ENCODE measurements at regions not wholly inside any gene's neighbourhood (a gene's known extent, or its start where the extent isn't known, plus 50 kb on each side); places are given as distances from the start of the nearest gene placed in this dataset.
"Not testable (repeated sequence)": the region's sequence is repeated elsewhere in the genome, so short reads cannot be mapped to it uniquely, and the experiment has no call there.

DNA sequence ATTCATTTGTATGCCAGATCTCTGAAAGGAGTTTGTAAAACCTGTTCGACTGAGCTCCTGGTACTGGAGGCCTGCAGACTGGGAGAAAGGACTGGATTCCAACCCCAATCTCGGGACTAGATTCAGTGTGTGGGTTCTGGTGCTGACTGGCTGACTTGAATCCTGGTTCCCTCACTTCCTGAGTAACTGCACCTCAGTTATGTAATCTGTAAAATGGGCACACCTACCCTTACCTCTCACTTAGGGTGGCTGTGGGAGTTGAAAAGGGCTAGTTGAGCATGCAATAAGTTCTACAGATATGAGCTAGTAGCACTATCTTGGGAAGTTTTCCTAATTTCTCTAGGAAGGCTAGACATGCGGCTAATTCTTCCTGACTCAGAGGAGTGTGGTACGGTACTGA is 621.3 kb upstream of the TBX3 start:
- no peaks in the 10 kb centered on the region for H3K36me3 ChIP-seq (ENCODE audit: insufficient read depth, low read length)
- H3K4me1 ChIP-seq (ENCODE audit: insufficient read depth, low read length), result no peaks in the 10 kb centered on the region
- no peaks in the 10 kb centered on the region for H3K9me3 ChIP-seq (ENCODE audit: control insufficient read depth, insufficient read depth, low read length)
- no peak overlapping the region for H3K9ac ChIP-seq (ENCODE audit: low read depth, low read length)

DNA sequence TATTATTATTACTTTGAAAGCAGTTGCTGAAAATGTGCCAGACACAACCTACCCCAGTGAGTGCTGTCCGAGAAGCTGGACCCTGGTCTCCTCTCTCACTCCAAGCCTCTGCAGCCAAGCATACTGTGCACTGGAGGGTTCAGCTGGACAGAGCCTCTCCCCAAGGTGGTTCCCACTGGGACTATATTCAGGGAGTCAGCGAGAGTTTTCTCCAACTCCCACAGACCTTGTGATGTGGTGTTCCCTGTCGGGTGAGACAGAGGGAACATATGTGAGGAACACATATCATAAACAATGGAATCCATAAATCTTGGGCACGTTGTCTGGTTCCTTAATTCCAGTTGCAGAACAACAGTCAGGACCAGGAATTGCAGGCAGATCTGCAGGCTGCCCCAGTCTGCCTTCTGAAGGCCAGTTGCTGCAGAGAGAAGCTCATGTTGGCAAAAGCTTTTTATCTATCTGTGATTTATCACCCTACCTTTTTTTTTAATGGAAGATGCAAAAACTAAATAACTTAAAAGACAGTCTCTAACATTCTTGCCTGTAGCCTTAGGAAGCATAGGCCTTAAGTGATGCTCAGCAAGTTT is 619.8 kb upstream of the TBX3 start:
- H3K9me3 ChIP-seq (ENCODE audit: control insufficient read depth, insufficient read depth, low read length), result no peaks in the 10 kb centered on the region
- H3K36me3 ChIP-seq (ENCODE audit: insufficient read depth, low read length), result no peaks in the 10 kb centered on the region
- no peaks in the 10 kb centered on the region for H3K4me1 ChIP-seq (ENCODE audit: insufficient read depth, low read length)
- no peak overlapping the region for H3K9ac ChIP-seq (ENCODE audit: low read depth, low read length)

DNA sequence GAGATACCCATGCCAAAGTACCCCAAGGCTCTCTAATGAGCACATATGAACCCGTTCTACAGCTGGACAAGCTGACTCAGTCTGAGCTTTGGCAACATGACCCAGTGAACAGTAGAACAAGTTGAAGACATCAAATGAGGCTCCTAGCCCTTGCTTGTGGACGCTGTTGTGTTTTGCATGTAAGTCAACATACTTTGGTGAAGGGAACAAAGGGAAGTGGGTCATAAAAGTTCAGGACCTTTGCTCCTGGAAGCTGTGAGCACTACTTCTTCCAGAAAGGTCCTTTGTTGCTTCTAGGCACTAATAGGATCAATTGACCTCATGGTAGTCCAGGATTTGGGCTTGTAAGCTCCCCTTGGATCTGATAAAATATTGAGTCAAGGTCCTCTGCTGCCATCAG is 613.5 kb upstream of the TBX3 start:
- Histone ChIP-seq H3K9ac (ENCODE audit: low read depth, low read length) (no peak overlapping the region), H3K9me3 (ENCODE audit: control insufficient read depth, insufficient read depth, low read length) (no peaks in the 10 kb centered on the region), H3K36me3 (ENCODE audit: insufficient read depth, low read length) (no peaks in the 10 kb centered on the region), H3K4me1 (ENCODE audit: insufficient read depth, low read length) (no peaks in the 10 kb centered on the region; the same call in 1 of the 2 replicates)

DNA sequence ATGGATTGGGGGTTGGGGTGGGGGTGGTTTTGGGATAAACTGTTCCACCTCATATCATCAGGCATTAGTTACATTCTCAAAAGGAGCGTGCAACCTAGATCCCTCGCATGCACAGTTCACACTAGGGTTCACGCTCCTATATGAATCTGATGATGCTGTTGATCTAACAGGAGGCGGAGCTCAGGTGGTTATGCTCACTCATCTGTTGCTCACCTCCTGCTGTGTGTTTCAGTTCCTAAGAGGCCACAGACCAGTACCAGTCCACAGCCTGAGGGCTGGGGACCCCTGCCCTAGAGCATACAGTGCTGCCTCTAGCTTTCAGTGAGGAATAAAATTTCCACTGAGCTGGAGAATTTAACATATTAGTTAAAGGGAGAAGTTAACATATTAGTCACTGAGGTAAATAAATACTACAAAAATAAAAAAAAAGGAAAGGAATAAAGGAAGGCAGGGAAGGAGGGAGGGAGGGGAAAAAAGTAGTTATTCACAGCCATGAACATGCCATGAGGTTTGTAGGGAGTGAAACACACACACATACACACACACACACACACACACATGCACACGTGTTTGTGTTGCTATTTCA is 612.7 kb upstream of the TBX3 start:
- H3K4me1 ChIP-seq (ENCODE audit: insufficient read depth, low read length), result no peaks in the 10 kb centered on the region; the same call in 1 of the 2 replicates
- no peaks in the 10 kb centered on the region for H3K36me3 ChIP-seq (ENCODE audit: insufficient read depth, low read length)
- H3K9ac ChIP-seq (ENCODE audit: low read depth, low read length), result no peak overlapping the region
- H3K9me3 ChIP-seq (ENCODE audit: control insufficient read depth, insufficient read depth, low read length), result no peaks in the 10 kb centered on the region

DNA sequence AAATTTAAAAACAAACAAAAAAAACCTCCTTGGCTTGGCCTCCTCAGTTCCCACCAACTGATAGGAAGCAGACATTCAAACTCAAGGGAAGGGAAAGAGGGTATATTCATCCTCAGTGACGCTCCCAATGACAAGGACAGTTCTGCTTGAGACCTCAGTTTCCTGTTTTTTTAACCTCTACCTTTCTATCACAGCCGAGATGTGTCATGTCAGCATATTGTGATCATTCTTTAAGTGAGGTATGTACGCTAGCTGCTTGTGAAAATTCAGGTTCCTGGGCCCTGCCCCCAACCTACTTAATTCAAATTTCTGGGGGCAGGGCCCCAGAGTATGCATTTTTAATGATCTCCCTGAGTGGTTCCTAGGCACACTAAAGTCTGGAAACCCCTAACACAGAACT is 611.9 kb upstream of the TBX3 start:
- Histone ChIP-seq H3K4me1 (ENCODE audit: insufficient read depth, low read length) (no peaks in the 10 kb centered on the region; the same call in 1 of the 2 replicates), H3K9me3 (ENCODE audit: control insufficient read depth, insufficient read depth, low read length) (no peaks in the 10 kb centered on the region), H3K9ac (ENCODE audit: low read depth, low read length) (no peak overlapping the region), H3K36me3 (ENCODE audit: insufficient read depth, low read length) (no peaks in the 10 kb centered on the region)

DNA sequence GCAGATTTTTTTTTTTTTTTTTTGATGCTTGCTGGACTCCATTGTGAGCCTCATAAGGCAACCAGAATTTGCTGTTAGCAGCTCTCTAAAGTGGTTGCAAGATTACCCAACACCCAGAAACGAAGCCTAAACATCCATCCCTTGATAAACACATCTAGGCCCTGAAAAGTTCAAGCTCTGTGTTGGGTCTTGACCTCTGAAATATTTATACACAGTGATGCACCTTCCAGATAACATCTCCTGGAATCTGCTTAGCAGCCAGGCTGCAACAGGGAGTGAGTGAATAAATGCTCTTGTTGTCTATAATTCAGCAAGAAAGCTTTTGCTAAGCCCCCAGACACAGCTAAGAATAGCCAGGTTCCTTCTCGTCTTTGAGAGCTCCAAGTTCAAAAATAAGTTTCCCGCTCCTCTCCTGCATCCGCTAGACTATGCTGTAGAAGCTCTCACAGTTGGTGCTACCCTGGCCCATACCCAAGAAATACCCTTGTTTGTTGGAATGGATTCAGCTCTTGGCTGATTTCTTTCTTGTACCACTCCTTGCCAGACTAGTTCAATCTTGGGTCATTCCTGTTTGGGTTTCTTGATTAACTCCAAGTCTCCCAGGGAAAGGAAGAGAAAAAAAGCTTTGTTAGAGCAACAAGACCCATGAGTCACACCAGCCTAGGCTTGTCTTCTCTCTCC is 610.6 kb upstream of the TBX3 start:
- Histone ChIP-seq H3K9me3 (ENCODE audit: control insufficient read depth, insufficient read depth, low read length) (no peaks in the 10 kb centered on the region), H3K9ac (ENCODE audit: low read depth, low read length) (no peak overlapping the region), H3K36me3 (ENCODE audit: insufficient read depth, low read length) (no peaks in the 10 kb centered on the region), H3K4me1 (ENCODE audit: insufficient read depth, low read length) (no peaks in the 10 kb centered on the region; the same call in 1 of the 2 replicates)

DNA sequence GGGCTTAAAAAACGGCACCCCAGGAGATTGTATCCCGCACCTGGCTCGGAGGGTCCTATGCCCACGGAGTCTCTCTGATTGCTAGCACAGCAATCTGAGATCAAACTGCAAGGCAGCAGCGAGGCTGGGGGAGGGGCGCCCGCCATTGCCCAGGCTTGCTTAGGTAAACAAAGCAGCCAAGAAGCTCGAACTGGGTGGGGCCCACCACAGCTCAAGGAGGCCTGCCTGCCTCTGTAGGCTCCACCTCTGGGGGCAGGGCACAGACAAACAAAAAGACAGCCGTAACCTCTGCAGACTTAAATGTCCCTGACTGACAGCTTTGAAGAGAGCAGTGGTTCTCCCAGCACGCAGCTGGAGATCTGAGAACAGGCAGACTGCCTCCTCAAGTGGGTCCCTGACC is 601.5 kb upstream of the TBX3 start:
- H3K4me1 ChIP-seq (ENCODE audit: insufficient read depth, low read length); H3K36me3 ChIP-seq (ENCODE audit: insufficient read depth, low read length); H3K9ac ChIP-seq (ENCODE audit: low read depth, low read length); H3K9me3 ChIP-seq (ENCODE audit: control insufficient read depth, insufficient read depth, low read length): not testable (repeated sequence)

DNA sequence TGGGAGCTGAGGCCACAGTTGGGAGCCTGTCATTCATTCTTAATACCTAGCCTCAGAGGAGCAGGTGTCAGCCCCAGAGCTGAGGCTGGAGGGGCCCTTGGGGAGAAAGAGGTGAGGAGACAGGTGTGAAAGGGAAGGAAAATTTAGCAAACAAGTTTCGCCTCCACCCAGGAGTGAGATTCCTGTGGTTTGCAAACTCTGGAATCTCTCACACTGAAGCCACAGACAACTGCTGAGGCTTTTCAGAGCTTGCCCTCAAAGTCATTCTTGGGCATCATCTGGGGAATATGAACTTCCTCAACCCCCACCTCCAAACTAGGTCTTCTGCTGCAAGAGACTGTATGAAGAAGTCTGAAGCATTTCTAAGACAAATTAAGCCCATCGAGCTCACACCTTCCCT is 589.5 kb upstream of the TBX3 start:
- Histone ChIP-seq H3K4me1 (ENCODE audit: insufficient read depth, low read length) (no peaks in the 10 kb centered on the region), H3K36me3 (ENCODE audit: insufficient read depth, low read length) (no peaks in the 10 kb centered on the region), H3K9me3 (ENCODE audit: control insufficient read depth, insufficient read depth, low read length) (no peaks in the 10 kb centered on the region), H3K9ac (ENCODE audit: low read depth, low read length) (no peak overlapping the region)

DNA sequence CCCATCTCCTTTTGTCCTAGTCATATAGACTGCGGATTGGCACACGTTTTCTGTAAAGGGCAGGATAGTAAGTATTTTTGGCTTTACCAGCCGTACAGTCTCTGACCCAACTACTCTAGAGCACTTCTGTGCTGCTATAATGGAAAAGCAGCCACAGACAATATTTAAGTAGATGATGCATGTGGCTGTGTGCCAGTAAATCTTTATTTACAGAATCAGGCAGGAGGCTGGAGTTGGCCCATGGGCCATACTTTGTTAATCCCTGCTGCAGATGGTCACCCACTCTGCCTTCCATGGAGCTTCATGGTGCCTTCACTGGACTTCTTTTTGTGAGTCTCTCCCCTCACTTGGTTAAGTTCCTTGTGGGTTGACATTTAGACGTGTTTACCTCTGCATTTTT is 584.5 kb upstream of the TBX3 start:
- Histone ChIP-seq H3K9ac (ENCODE audit: low read depth, low read length) (no peak overlapping the region), H3K36me3 (ENCODE audit: insufficient read depth, low read length) (no peaks in the 10 kb centered on the region), H3K9me3 (ENCODE audit: control insufficient read depth, insufficient read depth, low read length) (no peaks in the 10 kb centered on the region), H3K4me1 (ENCODE audit: insufficient read depth, low read length) (no peaks in the 10 kb centered on the region)

DNA sequence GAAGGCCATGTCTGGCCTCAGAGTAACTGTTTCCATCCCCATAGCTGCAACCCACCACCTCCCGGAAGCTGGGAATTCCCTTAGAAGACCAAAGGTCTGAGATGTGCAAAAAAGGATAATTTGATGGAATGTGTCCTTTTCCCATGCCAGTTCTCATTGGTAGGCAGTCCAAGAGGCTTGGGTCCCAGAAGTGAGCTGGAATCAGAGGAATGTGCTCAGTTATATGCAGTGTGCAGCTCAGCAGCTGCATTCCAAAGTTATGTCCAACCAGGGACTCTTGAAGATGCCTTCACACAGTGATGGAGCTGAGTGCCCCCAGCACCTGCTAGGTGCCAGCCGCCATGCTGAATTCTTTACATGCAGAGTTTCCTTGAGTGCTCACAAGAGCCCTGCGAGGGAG is 583.9 kb upstream of the TBX3 start:
- H3K4me1 ChIP-seq (ENCODE audit: insufficient read depth, low read length), result no peaks in the 10 kb centered on the region
- no peaks in the 10 kb centered on the region for H3K36me3 ChIP-seq (ENCODE audit: insufficient read depth, low read length)
- H3K9me3 ChIP-seq (ENCODE audit: control insufficient read depth, insufficient read depth, low read length), result no peaks in the 10 kb centered on the region
- H3K9ac ChIP-seq (ENCODE audit: low read depth, low read length), result no peak overlapping the region

DNA sequence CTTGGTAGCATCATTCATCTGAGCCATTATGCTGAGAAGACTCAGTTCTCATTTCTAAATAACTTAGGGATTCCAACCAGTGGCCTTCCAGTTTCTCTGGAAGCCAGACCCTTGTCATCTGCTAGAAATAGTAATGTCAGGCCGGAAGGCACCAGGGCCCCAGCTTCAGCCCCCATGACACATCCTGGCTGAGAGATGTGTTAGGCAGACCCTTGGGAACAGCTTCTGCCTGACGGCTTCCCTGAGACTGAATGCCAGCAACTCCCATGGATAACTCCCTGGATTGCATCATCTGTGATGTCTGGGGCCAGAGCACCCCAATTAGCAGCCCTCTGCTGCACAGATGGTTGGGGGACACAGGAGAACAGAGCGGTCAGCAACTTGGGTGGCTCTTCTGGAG is 583.5 kb upstream of the TBX3 start:
- Histone ChIP-seq H3K4me1 (ENCODE audit: insufficient read depth, low read length) (no peaks in the 10 kb centered on the region), H3K36me3 (ENCODE audit: insufficient read depth, low read length) (no peaks in the 10 kb centered on the region), H3K9ac (ENCODE audit: low read depth, low read length) (no peak overlapping the region), H3K9me3 (ENCODE audit: control insufficient read depth, insufficient read depth, low read length) (no peaks in the 10 kb centered on the region)

DNA sequence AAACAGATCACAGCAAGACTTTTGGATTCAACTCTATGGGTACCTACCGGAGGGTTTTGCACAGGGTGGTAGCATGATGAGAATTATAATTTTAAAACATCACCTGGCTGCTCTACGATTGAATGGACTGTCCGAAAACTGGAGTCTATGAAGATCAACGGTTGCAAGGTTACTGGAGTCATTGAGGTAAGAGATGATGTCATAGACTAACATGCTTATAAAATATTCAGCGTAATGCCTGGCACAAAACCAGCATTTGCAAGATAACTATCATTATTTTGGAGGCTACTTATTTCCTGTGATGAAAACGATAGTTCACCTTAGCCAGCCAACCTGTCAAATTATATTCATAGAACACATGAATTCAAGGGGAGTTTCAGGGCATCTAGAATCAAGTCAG is 580.6 kb upstream of the TBX3 start:
- Histone ChIP-seq H3K9me3 (ENCODE audit: control insufficient read depth, insufficient read depth, low read length) (no peaks in the 10 kb centered on the region), H3K4me1 (ENCODE audit: insufficient read depth, low read length) (no peaks in the 10 kb centered on the region), H3K9ac (ENCODE audit: low read depth, low read length) (no peak overlapping the region), H3K36me3 (ENCODE audit: insufficient read depth, low read length) (no peaks in the 10 kb centered on the region)

DNA sequence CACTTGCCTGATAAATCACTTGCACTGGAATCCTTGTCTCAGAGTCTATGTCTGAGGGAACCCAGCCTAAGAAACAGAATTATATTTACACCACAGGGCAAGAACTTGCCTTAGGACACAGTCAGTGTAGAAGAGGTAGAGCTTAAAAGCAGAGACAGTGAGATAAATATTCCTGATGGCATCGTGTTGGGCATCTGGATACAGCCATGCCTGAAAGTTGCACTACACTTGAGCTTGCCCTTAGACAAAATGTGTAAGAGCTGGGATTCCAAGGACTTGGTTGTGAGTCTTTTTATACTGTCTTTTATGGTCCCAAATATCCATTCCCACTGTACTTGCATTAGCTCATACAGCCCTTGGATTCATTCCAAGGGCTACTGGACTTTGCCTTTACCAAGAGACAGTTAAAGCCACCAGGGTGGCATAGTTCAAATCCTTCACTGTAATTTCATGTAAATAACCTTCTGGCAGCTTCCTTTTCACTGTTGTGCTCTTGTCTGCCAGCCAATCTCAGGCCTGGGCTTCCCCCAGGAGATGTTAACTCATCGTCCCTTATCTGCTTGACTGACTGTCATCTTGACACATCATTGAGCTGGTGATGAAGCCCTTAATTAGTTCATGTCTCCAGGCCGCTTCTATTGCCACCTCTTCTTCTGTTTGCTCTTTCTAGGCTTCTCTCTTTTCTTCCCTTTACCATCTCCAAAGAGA is 577.9 kb upstream of the TBX3 start:
- no peak overlapping the region for H3K9ac ChIP-seq (ENCODE audit: low read depth, low read length)

DNA sequence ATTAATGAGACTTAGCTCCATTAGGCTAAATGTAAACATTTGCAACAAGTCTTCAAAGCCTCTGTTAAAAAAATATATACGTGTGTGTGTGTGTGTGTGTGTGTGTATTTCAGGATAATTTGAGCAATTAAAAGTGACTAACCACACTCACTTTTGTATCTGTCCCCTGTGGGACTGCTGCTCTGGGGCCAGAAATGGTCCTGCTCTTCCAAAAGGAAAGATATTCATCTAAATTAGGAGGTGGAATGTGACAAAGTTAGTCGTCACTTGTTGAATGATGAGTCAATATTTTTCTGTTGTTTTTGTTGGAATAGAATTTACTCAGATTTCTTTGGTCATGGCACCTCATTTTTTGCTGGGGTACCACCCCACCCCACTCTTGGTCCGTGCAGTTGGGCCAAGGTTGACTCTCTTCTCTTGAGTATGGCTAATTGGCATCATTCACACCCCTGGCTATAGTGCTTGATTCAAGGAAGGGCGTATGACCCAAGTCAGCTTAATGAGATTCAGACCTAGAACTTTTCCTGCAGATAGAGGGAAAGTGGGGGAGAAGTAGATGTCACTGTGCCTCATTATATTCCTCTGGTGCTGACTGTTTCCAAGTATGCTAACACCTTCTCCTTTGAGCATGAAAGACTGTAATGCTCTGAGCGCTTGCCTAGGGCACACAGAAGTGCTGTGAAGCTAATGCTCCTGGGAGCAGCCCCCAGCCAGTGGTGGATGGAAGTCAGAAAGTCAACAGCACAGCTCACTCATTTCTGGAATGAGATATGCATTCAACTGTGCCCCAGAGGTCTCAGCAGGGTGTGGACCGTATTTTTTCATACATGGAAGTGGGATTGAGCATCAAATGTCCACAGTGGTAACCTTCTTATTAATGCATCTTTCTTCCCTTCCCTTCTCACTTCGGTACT is 577.0 kb upstream of the TBX3 start:
- Histone ChIP-seq H3K9ac (ENCODE audit: low read depth, low read length) (no peak overlapping the region), H3K9me3 (ENCODE audit: control insufficient read depth, insufficient read depth, low read length) (no peaks in the 10 kb centered on the region), H3K36me3 (ENCODE audit: insufficient read depth, low read length) (no peaks in the 10 kb centered on the region), H3K4me1 (ENCODE audit: insufficient read depth, low read length) (no peaks in the 10 kb centered on the region)

More for the DNA sequence above, 577.9 kb upstream of the TBX3 start:
- H3K9me3 ChIP-seq (ENCODE audit: control insufficient read depth, insufficient read depth, low read length), result no peaks in the 10 kb centered on the region
- no peaks in the 10 kb centered on the region for H3K4me1 ChIP-seq (ENCODE audit: insufficient read depth, low read length)
- no peaks in the 10 kb centered on the region for H3K36me3 ChIP-seq (ENCODE audit: insufficient read depth, low read length)

Data from ES-I3 (cell line).